HCT116 (cell line): ENCODE measurements at regions not wholly inside any gene's neighbourhood (a gene's known extent, or its start where the extent isn't known, plus 50 kb on each side); places are given as distances from the start of the nearest gene placed in this dataset.

Experiments
- CTCF ChIP-seq, 3 experiments: fragments of 200-600 bp in 1 of 3; sonication (generic) in 1 of 3; IDR thresholded peaks in 2 of 3; conservative IDR thresholded peaks in 1 of 3; 2 replicates each; pipeline ENCODE4 v1.5.1; 2012 to 2017; ENCODE audit warnings: low read depth in 2 of 3, low read length in 2 of 3, antibody characterized with exemption in 1 of 3, borderline replicate concordance in 1 of 3, control low read depth in 1 of 3, mild to moderate bottlenecking in 1 of 3, mixed read lengths in 1 of 3, mixed run types in 1 of 3, moderate library complexity in 1 of 3; ENCODE audit not compliant: insufficient read depth in 1 of 3
- EZH2 ChIP-seq: fragments of 200-600 bp; sonication (generic); IDR thresholded peaks from 2 replicates; pipeline ENCODE4 v1.6.1; 2017; ENCODE audit warnings: antibody characterized with exemption, mixed run types
- REST ChIP-seq: IDR thresholded peaks from 2 replicates; pipeline ENCODE4 v1.6.1; 2012; ENCODE audit warnings: low read depth
- SP1 ChIP-seq: IDR thresholded peaks from 2 replicates; pipeline ENCODE4 v1.6.1; 2012; ENCODE audit warnings: low read depth

DNA sequence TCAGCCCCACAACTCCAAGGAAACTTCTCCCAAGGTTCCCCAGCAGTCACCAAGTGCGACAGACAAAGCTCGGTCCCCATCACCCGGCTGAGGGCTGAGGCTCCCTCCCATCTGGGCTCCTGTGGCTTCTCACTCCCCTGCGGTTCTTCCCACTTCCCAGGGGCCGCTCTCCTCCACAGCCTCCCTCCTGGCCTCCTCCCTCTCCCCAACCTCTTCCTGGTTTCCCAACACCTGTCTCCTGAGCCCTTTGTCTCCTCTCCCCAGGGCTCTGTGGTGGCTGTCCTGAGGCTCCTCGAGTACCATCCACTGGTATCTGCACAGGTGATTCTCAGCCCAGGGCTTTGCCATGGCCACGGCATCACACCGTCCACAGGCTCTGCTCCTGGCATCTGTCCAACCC lies 113.2 kb upstream of the NSMCE3 start:
- TF ChIP-seq CTCF (IDR thresholded peaks at IDR 0.05 in 2 of 3, conservative IDR thresholded peaks at IDR 0.05 in 1 of 3; ENCODE audit: borderline replicate concordance in 1 of 3, insufficient read depth in 1 of 3, low read depth in 2 of 3, low read length in 2 of 3) (no peak), EZH2 (no peak), SP1 (no peak), REST (no peak)
